HG03045 (cell line): ENCODE measurements at regions not wholly inside any gene's neighbourhood (a gene's known extent, or its start where the extent isn't known, plus 50 kb on each side); places are given as distances from the start of the nearest gene placed in this dataset.
"Not testable (repeated sequence)": the region's sequence is repeated elsewhere in the genome, so short reads cannot be mapped to it uniquely, and the experiment has no call there.

Experiments used
- ATAC-seq: cut with Tn5 transposase; IDR thresholded peaks from one replicate; pipeline ENCODE4 v1.9.1; 2021; ENCODE audit warnings: mild to moderate bottlenecking, moderate library complexity; ENCODE audit not compliant: unreplicated experiment

GRCh38 chr6:19370831-19371230, 466.3 kb upstream of the ID4 start:
- ATAC-seq = no peak

- no peak for ATAC-seq
These were observed 461.6 kb upstream of the ID4 start for GRCh38 chr6:19375613-19376012.

GRCh38 chr6:19377722-19378121, 459.4 kb upstream of the ID4 start:
- ATAC-seq = no peak

- no peak for ATAC-seq
These were observed 456.9 kb upstream of the ID4 start for GRCh38 chr6:19380293-19380692.

GRCh38 chr6:19382676-19383075, 454.5 kb upstream of the ID4 start:
- no peak for ATAC-seq

- no peak for ATAC-seq
These were observed 445.2 kb upstream of the ID4 start for GRCh38 chr6:19391926-19392325.

GRCh38 chr6:19394051-19394450, 443.1 kb upstream of the ID4 start:
- ATAC-seq = no peak

GRCh38 chr6:19394687-19395086, 442.5 kb upstream of the ID4 start:
- ATAC-seq = no peak

- ATAC-seq = no peak
These were observed 441.9 kb upstream of the ID4 start for GRCh38 chr6:19395316-19395715.

GRCh38 chr6:19399406-19399805, 437.8 kb upstream of the ID4 start:
- ATAC-seq = no peak

GRCh38 chr6:19404884-19405283, 432.3 kb upstream of the ID4 start:
- ATAC-seq = not testable (repeated sequence)

- no peak for ATAC-seq
These were observed 428.8 kb upstream of the ID4 start for GRCh38 chr6:19408331-19408730.

- no peak for ATAC-seq
These were observed 426.7 kb upstream of the ID4 start for GRCh38 chr6:19410481-19410880.

GRCh38 chr6:19413323-19413722, 423.8 kb upstream of the ID4 start:
- no peak for ATAC-seq

- ATAC-seq = no peak
These were observed 421.4 kb upstream of the ID4 start for GRCh38 chr6:19415605-19416326.

GRCh38 chr6:19416811-19417210, 420.4 kb upstream of the ID4 start:
- no peak for ATAC-seq

- no peak for ATAC-seq
These were observed 419.5 kb upstream of the ID4 start for GRCh38 chr6:19417713-19418112.

GRCh38 chr6:19424853-19425252, 412.3 kb upstream of the ID4 start:
- no peak for ATAC-seq

- no peak for ATAC-seq
These were observed 409.6 kb upstream of the ID4 start for GRCh38 chr6:19427548-19427947.

GRCh38 chr6:19432966-19433498, 404.1 kb upstream of the ID4 start:
- no peak for ATAC-seq

GRCh38 chr6:19434065-19434464, 403.1 kb upstream of the ID4 start:
- no peak for ATAC-seq

- no peak for ATAC-seq
These were observed 401.4 kb upstream of the ID4 start for GRCh38 chr6:19435755-19436154.
